ENCODE measurements at regions not wholly inside any gene's neighbourhood (a gene's known extent, or its start where the extent isn't known, plus 50 kb on each side); places are given as distances from the start of the nearest gene placed in this dataset.

DNA sequence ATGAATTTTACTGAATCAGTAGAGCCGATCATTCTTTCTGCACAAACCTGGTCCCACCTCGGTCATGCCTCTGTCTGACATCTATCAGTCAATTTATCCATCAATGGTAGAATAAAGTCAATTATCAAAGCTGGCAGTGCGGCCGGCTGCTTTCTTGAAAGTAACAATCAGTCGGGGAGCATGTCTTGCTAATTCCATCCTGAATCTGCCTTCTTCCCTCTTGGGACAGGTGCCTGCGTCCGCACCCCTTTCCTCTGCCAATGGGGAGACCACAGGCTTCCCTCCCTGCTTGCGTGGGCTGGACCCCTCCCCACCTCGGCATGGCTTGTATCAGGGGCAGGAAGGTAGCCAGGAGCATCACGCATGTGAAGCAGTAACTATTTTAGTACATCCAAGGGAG, 962.9 kb downstream of the BRD1 start:
- DNase-seq (ENCODE audit: low read depth in 2 of 2) = no peak

DNA sequence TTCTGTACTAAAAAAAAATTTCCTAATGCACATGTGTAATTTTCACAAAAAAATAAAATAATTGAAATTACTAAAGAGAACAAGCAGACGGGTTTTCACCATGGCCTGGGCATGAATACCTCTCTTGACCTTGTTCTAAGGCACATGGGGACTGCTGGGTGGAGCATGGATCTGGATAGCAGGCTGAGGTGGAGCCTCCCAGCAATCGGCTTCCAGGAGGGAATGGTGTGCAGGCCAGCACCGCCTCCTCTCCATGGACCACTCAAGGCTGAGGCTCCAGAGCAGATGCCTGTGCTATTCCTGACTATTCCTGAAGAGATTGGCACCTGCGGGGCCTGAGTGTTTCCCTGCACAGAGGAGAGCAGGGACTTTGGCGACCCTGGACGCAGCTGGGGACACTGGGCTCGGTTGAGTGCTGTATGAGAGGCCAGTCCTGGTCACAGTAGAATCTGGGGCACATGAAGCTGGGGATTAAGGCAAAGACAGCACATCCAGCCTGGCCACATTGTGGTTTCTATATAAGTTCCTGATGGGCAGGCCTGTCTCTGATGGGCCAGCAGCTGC, 963.6 kb downstream of the BRD1 start:
- no peak for DNase-seq (ENCODE audit: low read depth in 2 of 2)

GRCh38 chr22:48860557-48860956, 967.1 kb downstream of the BRD1 start:
- no peak for DNase-seq (ENCODE audit: low read depth in 2 of 2)

GRCh38 chr22:48858856-48859255, 968.8 kb downstream of the BRD1 start:
- no peak for DNase-seq (ENCODE audit: low read depth in 2 of 2)

DNA sequence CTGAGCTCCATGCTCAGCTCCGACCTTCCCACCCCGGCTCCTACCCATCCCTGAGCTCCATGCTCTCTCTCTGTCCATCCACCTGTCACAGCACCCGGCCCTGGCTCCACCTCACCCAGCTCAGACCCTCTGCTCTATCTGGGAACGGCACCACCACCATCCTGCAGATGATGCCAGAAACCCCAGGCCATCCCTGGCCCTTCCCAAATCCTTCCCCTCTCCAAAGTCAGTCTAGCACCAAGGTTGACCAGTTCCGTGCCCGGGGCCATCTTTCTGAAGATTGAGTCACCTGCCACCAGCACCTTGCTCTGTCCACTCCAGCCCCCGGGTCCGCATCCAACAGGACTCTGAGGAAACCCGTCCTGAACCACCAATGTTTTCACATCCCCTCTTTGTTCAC, 969.6 kb downstream of the BRD1 start:
- DNase-seq (ENCODE audit: low read depth in 2 of 2) = no peak

DNA sequence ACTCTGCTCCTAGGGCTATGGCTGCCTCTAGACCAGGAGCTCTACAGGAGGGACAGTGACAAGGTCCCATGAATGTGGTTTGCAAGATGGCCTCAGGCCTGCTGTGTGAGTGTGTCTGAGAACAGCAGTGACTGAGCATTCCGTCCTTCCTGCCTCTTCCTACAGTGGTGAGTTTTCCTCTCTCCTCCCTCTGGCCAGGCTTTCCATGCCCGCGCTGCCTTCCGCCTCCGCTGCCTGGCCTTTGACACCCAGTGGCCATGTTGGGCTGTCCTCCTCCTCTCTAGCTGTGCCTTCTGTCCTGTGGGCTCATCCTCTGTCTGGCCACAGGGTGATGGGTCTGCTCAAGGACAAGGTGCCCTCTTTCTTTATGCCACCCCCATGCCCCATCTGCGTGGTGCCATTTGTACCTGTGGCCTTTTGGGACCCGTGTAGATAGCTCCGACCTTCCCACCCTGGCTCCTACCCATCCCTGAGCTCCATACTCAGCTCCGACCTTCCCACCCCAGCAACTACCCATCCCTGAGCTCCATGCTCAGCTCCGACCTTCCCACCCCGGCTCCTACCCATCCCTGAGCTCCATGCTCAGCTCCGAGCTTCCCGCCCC, 970.4 kb downstream of the BRD1 start:
- no peak for DNase-seq (ENCODE audit: low read depth in 2 of 2)

- DNase-seq (ENCODE audit: low read depth in 2 of 2) = no peak
These were observed 971.4 kb downstream of the BRD1 start for GRCh38 chr22:48856308-48856615.

GRCh38 chr22:48855593-48856307, 971.9 kb downstream of the BRD1 start:
- DNase-seq (ENCODE audit: low read depth in 2 of 2) = no peak

DNA sequence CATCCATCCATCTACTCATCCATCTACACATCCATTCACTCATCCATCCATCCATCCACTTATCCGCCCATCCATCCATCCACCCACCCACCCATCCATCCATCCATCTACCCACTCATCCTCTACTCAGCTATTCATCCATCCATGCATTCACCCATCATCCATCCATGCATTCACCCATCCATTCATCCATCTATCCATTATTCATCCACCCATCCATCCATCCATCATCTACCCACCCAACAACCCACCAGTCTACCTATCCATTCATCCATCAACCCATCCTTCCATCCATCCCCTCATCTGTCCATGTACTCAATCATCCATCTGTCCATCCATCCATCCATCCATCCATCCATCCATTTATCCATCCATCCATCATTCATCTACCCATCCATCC, 972.7 kb downstream of the BRD1 start:
- no peak for DNase-seq (ENCODE audit: low read depth in 2 of 2)

DNA sequence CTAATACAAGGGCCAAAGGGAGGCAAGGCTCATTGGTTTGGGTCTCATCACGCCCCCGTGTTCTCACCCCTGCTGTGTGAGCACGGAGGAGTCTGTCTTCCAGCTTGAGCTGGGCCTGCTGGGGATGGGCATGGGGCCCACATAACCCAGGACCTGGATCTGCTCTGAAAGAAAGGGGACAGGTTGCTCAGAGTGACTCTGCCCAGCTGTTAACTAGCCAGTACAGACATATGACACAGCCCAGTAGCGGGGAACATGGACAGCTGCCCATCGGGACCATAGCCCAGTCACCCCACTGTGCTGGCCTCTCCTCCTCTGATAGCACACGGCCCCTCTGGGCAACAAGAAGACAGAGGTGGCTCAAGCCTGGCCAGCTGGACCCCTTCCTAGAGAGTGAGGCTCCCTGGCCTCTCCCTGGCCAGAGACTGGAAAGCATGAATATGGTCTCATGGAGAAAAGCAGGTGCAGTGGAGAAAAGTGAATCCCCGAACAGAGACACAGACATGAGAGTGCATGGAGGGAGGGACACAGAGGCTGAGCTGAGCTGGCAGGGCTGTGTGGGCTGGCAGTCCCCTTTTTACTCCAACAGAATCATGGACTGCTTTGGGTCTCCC, 973.9 kb downstream of the BRD1 start:
- no peak for DNase-seq (ENCODE audit: low read depth in 2 of 2)

DNA sequence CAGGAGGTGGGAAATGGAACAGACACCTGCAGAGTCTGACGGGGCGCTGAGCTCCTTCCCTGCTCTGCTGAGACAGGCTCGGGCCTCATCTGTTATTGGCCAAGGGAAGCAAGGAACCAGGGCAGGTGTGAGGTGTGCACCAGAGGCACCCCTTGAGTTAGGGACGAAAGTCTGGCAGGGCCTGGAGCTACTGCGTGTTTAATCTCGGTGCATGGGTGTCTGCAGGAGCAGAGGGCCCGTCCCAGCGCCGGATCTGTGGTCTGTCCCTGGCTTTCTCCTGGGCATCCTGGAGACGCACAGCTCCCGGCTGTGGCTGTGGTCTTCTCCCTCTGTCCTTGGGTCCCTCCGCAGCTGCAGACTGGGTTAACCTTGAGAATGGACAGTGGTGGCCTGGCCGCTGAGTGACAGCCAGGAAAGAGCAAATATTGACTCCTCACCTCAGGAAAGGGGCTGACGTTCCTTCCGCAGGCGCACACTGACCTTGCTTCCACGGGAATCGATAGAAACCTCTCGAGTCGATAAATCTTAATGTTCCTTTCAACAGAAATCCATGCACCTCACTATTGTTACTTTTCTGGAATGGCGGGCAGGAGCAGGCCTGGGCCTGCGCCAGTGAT, 975.6 kb downstream of the BRD1 start:
- DNase-seq (ENCODE audit: low read depth in 2 of 2) = no peak

DNA sequence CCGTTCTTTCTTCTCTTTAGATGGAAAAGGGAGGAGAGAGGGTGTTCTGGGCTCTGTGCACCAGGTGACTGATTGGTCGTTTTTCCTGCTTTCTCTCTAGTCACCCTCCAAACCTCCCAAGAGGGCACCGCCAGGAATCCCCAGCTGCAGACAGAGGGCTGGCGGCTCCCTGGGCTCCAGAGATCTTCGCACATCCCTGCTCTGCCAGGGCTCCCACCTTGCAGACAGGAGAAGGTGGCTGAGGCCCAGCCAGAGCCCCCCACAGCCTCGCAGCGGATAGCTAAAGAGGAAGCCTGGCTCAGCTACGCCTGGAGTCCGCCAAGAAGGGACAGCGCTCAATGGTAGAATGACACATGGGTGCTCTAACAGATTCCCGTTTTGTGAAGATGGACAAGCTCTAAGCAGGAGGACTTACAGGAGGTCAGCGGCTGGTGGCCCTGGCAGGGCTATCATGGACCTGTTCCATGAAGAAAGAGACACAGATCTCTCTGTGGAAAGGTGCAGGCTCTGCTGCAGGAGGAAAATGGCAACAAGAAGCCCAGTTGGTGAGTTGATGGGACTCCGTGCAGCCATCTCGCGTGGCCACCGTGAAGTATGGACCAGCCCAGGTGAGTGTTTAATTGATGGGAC, 976.9 kb downstream of the BRD1 start:
- no peak for DNase-seq (ENCODE audit: low read depth in 2 of 2)

DNA sequence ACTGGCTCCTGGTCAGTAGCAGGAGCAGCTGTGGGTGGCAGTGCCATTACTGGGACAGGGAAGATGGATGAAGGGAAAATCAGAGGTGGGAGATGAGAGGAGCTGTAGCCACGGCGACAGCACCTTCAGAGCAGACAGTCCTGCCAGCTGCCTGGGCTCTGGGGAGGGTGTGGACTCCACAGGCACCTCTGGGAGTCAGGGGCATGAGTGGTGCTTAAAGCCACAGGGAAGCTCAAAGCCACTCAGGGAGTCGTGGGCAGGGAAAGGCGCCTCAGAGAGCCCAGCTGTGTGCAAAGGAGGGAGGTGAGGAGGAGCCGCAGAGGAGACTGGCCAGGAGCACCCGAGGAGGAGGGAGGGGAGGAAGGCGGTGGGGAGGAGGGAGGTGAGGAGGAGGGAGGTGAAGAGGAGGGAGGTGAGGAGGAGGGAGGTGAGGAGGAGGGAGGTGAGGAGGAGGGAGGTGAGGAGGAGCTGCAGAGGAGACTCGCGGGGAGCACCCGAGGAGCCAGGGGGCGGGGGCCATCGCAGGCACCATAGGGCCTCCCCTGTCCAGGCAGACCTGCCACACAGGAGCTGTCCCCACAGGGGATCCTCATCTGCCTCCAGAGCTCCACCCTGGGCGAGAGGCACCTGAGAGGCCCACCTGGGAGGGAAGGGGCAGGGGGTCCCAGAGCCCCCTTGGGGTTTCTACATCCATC, 977.6 kb downstream of the BRD1 start:
- no peak for DNase-seq (ENCODE audit: low read depth in 2 of 2)

- no peak for DNase-seq (ENCODE audit: low read depth in 2 of 2)
These were observed 978.3 kb downstream of the BRD1 start for GRCh38 chr22:48849219-48849912.

GRCh38 chr22:48846200-48846599, 981.5 kb downstream of the BRD1 start:
- DNase-seq (ENCODE audit: low read depth in 2 of 2) = no peak

- DNase-seq (ENCODE audit: low read depth in 2 of 2) = no peak
These were observed 982.2 kb downstream of the BRD1 start for GRCh38 chr22:48845356-48845936.

- DNase-seq (ENCODE audit: low read depth in 2 of 2) = no peak
These were observed 983.5 kb downstream of the BRD1 start for GRCh38 chr22:48844056-48844675.

- DNase-seq (ENCODE audit: low read depth in 2 of 2) = no peak
These were observed 984.0 kb downstream of the BRD1 start for GRCh38 chr22:48843640-48844039.

DNA sequence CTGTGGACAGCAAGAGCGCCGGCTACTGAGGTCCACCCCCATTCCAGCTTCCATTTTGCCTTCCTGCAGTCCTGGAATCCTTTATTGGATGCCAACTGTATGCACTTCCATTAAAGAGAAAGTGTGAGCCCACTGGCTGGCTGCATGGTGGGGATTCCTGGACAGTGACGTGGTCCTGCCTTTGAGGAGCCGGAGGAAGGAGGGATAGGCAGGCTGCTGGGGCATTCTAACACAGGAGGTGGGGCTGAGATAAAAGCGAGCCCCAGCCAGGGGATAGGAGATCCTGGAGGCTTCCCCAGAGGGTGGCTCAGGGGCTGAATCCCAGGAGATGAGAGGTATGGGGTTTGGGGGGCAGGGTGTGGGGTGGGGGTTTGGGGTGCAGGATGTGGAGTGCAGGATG, 984.7 kb downstream of the BRD1 start:
- no peak for DNase-seq (ENCODE audit: low read depth in 2 of 2)

DNA sequence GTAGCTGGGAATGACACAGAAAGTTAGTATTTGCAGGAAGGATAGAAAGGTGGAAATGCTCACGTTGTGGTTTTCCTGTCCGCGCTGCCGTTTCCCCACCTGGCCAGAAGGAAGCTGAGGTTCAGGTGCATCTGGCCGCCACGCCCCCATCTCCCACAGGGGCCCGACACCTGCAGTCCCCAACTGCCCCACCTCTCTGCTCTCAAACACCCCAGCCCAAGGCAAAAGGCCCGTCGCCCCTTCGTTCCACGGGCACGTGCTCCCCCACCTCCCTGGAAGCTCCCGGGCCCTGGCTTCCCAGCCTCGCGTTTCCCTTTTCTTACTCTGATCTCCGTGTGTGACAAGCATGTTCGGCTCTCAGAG, 985.1 kb downstream of the BRD1 start:
- DNase-seq (ENCODE audit: low read depth in 2 of 2) = no peak
